ENCODE measurements at regions not wholly inside any gene's neighbourhood (a gene's known extent, or its start where the extent isn't known, plus 50 kb on each side); places are given as distances from the start of the nearest gene placed in this dataset. TPM values are rescaled to one million over a fixed set of nuclear protein-coding genes. Genes with fewer than 3 reads are reported as not detected.
A peak's percentile ranks its signal among the peaks of the same experiment; 100 is the strongest.

DNA sequence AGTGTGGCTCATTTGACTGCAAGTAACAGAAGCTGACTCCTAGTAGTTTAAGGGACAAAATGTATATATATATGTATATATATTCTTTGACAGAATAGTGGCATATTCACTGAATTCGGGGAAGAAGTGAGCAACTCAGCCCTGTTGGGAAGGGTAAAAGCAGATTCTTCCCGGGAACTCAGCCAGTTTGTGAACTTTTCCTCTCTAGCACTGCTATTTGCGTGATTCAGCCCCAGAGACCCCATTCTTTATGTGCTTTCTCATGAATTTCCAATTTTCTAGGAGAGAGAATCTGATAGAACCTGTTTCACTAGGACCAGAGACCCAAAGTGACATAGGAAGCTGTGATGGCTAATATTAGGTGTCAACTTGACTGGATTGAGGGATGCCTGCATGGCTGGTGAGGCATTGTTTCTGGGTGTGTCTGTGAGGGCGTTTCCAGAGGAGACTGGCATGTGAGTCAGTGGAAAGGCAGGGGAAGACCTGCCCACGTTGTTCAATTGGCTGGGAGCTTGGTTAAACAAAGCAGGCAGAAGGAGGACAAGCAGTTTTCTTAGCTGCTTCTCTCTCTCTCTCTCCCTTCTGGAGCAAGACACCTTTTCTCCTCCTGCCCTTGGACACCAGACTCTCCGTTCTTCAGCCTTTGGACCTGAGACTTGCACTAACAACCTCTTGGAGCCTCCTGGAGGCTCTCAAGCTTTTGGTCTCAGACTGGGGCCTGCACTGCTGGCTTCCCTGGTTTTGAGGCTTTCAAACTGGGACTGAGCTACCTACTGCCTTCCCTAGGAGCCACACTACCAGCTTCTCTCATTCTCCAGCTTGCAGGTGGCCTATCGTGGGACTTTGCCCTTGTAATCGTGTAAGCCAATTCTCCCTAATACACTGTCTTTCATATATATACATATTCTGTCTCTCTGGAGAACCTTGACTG is 93.4 kb upstream of the KCNK1 start:
- DNase-seq: peak; percentile 23

DNA sequence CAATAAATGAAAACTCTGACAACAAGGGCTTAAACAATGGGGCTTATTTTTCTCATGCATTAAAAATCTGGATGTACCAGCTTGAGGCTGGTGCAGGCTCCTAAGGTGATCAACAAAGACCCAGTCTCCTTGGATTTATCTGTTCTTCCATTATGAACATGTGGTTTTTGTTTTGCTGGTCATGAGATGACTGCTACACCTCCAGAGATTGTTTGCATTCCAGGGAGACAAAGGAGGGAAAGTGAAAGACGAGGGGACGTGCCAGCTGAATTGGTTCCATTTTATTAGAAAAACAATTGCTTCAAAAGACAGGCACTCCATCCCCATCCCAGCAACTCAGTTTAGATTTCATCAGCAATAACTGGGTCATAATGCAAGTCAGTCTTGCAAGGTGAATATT is 90.9 kb upstream of the KCNK1 start:
- no peak for DNase-seq

DNA sequence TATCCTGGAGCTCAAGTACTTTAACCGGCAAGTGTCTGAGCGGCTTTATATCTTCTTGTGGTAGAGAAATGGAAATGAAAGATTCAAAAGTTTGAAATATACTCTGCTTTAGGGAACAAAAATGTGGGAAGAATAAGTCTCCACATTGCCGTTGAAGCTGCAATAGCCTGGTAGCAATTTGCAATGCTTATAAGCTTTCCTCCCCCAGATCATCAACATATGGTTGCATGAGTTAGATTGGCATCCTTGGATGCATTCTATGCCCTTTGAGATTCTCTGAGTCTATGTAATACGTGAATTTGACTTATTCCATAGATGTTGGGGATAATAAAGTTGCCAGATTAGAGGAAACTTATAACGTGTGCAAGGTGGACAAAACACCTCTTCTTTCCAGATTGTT is 86.1 kb upstream of the KCNK1 start:
- no peak for DNase-seq

DNA sequence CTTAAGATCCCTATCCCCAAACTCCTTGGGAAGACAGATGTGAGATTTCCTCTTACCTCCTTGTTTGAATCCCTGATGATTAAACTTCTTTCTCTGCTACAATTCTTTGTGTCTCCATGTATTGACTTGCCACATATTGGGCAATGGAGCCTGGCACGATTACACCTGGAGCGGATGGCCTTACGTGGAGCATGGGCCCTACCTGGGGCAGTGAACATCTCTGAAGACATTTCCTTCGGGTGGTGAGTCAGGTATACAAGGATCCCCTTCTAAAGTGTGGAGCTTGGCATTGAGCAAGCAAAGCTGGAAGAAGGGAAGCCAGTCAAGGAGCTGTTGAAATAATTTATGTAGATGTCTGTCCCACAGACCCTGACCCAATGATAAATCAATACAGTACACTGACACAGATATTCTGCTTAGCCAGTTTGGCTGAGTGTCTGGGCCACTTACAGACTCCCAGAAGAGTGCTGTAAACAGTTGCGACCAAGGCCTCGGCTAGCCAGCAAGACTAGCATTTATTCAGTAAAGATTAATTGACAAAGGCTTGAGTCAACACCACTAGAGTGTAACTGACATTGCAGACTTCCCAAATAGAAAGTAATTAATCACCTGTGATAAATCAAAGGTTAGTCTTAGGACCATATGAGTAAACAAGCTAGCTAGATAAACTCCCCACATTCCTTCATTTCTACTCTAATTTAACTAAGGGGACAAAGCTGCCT is 83.1 kb upstream of the KCNK1 start:
- DNase-seq: no peak

DNA sequence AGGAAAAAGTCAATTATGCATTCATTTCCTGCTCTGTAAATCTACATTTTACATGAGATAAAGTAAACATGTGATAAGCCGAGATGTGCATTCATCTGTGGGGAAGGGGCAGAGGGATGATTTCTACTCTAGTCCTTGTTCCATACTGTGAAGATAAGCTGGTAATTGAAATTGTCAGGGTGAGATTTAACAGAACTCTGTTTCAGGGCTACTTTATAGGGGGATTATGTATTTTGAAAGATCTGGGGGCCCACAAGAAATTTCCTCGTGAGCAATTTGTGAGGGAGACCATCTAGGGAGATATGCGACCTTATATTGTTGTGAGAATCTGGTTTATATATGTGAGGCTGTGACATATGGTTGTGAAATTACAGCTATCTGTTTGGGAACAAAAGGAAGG is 73.1 kb upstream of the KCNK1 start:
- no peak for DNase-seq

DNA sequence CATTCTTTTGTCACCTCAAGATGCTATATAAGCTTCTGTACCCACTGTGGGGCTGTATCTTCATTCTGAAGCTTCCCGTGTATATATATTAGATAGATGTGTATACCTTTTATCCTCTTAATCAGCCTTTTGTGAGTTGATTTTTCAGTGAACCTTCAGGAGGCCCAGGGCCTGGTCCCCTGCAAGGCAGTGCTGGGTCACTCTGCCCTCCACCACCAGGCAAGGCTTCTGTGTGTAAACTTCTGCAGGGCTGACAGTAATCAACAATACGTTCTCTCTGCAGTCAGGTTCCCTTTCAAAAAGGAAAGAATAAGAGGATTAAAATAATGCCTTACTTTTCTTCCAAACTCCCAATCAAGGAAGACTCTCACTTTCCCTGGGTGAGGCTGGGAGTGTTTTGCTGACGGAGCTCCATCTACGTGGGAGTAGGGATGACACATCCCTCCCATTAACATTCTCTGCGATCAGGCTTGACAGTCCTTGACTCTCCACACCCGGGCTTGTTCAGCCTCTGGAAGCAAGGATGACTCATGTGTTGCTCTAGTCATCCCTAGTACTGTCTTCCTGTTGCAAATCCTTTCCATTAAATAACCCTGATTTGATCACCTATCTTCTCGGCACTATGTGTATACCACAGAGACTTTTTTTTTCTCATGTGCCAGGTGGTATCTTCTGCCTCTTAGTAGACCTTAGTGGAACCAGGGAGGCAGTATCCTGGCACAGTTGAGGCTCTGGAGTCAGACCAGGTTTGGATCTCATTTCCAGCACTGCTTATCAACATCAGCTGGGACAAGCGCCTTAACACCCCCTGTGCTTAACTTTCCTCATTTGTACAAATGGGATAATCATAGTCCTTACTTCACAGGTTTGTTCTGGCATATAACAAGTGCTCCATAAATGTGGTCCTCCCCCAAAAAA is 70.3 kb upstream of the KCNK1 start:
- peak; percentile 65 for DNase-seq

DNA sequence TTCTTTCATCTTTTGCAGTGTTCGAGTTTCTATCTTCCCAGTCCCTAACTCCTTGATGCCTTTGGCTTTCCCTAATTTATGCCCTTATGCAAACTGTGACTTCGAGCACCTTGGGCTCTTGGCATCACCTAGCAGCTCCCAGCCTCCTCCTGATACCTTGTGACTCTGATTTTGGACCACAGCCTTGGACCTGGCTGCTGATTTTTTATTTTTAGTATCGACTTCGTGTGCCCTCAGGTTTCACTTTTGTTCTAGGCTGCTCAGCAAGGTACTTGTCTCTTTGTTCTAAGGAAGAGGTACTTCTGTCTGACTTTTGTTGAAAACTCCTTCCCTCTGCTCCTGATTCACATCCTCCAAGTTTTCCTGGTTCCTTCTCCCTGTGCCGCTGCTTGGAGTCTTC is 69.6 kb upstream of the KCNK1 start:
- DNase-seq: no peak

DNA sequence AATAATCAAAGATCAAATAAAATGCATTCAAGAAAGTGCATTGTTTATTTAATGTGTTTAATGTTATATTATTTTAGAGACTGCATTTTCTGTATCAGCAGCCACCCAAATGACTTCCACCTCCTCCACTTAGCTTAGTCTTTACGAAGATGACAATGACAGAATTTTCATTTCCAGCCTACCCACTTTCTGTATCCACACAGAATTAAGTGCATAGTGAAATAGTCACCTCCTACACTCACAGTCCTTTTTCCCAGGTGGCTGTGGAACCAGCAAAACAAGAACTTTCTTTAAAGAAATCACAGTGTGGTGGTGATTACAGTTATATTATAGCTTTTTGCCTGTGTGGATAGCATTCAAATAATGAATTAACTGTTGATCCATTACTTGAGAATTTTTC is 66.2 kb upstream of the KCNK1 start:
- DNase-seq: no peak

DNA sequence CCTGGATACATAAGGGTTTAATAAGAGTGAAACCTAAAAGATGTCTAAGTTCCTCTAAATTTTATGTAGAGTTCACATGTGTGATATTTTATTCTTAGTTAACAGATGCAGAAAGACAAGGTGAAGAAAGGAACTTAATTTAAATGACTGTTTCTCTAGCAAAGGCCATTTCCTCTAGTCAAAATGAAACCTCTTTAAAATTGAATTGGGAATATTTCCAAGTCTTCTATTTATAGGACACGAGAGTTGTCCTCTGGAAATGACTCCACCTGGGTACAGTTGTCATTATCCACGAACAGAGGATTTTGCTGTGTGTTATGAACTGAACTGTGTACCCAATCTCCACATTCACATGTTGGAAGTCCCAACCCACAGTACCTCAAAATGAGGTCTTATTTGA is 64.5 kb upstream of the KCNK1 start:
- DNase-seq: no peak

DNA sequence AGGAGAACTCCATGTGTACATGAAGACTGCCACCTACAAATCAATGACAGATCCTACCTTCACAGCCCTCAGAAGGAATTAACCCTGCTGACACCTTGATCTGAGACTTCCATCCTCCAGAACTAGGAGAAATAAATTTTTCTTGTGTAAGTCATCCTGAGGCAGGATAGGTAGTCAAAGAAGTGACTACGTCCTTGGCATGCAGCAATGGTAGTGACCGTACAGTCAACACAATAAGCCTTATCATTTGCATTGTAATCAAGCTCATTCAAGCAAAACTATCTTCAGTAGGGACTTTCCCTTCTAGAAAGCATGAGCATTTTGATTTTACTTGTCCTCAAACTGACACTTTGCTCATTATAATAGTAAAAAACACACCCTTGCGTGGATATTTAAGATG is 64.0 kb upstream of the KCNK1 start:
- no peak for DNase-seq

DNA sequence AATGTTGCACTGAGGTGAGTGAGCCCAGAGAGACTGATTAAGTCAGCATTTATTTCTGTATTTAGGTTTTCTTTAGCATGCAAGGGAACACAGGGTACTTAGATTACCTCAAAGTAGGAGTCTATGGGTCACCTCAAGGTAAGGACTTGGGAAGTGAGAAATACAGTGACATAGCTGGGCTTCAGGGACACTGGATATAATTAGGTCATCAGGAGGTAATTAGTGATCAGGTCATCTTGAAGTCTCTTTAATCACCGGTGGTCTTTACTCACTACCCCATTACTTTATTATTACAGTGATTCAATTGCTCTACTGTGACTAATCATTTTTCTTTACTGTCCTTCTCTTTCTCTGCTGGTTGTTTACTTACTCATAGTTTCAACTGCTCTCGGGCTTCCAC is 59.9 kb upstream of the KCNK1 start:
- DNase-seq: no peak

DNA sequence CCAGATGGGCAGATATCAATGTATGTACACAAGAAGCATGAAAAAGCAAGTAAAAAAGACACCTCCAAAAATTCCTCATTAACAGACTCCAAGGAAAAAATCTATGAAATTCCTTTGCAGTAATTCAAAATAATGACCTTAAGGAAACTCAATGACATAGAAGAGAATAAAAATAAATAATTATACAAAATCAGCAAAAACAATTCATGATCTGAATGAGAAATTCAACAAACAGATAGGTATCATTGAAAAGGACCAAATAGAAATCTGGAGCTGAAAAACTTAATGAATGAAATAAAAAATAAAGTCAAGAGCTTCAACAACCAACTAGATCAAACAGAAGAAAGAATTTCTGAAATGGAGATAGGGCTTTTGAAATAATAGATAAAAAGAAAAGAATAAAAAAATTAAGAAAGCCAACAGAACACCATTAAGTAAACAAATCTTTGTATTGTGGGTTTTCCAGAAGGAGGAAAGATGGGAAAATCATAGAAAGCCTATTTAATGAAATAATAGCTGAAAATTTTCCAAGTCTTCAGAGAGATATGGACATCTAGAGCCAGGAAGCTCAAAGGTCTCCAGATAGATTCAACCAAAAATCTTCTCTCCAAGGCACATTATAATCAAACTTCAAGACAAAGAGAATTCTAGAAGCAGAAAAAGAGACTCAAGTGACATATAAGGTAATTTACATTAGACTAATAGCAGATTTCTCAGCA is 52.0 kb upstream of the KCNK1 start:
- no peak for DNase-seq

Small RNAs in the stretch of these regions (small RNA-seq; reads per million reads assigned to genes)
- not detected for gene RNU4-77P
